Panc1 (cell line): ENCODE measurements at regions not wholly inside any gene's neighbourhood (a gene's known extent, or its start where the extent isn't known, plus 50 kb on each side); places are given as distances from the start of the nearest gene placed in this dataset.

ENCODE experiments used
- ATAC-seq: fragments of 200-7000 bp; cut with Tn5 transposase; 2 replicates; pipeline ENCODE4 v1.9.1; 2020; ENCODE audit warnings: mild to moderate bottlenecking, moderate library complexity
- BruUV-seq: library from RNA; stranded (reverse); fragments of 400-500 nt; replicated peaks from 2 replicates; lab custom pipeline; 2021; lab: Mats Ljungman, UMichigan
- CTCF ChIA-PET: fragments of 300-600 bp; sonication (Branson Sonifier 250); formaldehyde crosslinking; loops from one replicate; lab custom pipeline; 2022; ENCODE audit warnings: antibody characterized with exemption; lab: Charles Lee
- POLR2A ChIA-PET: fragments of 300-600 bp; sonication (Branson Sonifier 250); formaldehyde crosslinking; loops from one replicate; lab custom pipeline; 2022; ENCODE audit warnings: antibody characterized with exemption; lab: Charles Lee
- DNase-seq: peaks from one replicate; pipeline ENCODE4 v3.0.0-alpha.2; 2010; ENCODE audit warnings: low read depth, low spot score
- H3K27ac ChIP-seq: 2 replicates; pipeline ENCODE4 v1.5.1; 2011; ENCODE audit warnings: mild to moderate bottlenecking, low read length, inconsistent platforms
- H3K27me3 ChIP-seq: fragments of 200-500 bp; sonication (Bioruptor generic); 2 replicates; pipeline ENCODE4 v1.6.0; 2014; ENCODE audit warnings: low read length, inconsistent platforms; ENCODE audit not compliant: control insufficient read depth, insufficient read depth
- H3K36me3 ChIP-seq: fragments of 200-500 bp; sonication (Bioruptor generic); 2 replicates; pipeline ENCODE4 v1.5.1; 2014; ENCODE audit warnings: inconsistent platforms, mild to moderate bottlenecking, low read length, moderate library complexity; ENCODE audit not compliant: control insufficient read depth, insufficient read depth
- H3K4me1 ChIP-seq: 2 replicates; pipeline ENCODE4 v1.5.1; 2011; ENCODE audit warnings: inconsistent platforms, mild to moderate bottlenecking, low read length, moderate library complexity; ENCODE audit not compliant: control insufficient read depth, insufficient read depth
- H3K4me3 ChIP-seq, 2 experiments: 2 replicates each; pipeline ENCODE4 v1.5.1; 2011 to 2012; ENCODE audit warnings: low read depth in 2 of 2, low read length in 2 of 2, mild to moderate bottlenecking in 2 of 2, inconsistent platforms in 1 of 2, moderate library complexity in 1 of 2
- H3K9me3 ChIP-seq: fragments of 200-500 bp; sonication (Bioruptor generic); 2 replicates; pipeline ENCODE4 v1.5.1; 2014; ENCODE audit warnings: low read depth, mild to moderate bottlenecking, inconsistent platforms, low read length, moderate library complexity; ENCODE audit not compliant: control insufficient read depth, insufficient read depth
- POLR2AphosphoS5 ChIP-seq: IDR thresholded peaks from 2 replicates; pipeline ENCODE4 v1.6.1; 2012; ENCODE audit warnings: mild to moderate bottlenecking, low read depth, low read length, moderate library complexity
- SIN3A ChIP-seq: IDR thresholded peaks from 2 replicates; pipeline ENCODE4 v1.6.1; 2012; ENCODE audit warnings: low read depth, mild to moderate bottlenecking, low read length, moderate library complexity, borderline replicate concordance; ENCODE audit not compliant: insufficient read depth
- TCF7L2 ChIP-seq: IDR thresholded peaks from 2 replicates; pipeline ENCODE4 v1.6.1; 2011; ENCODE audit warnings: mild to moderate bottlenecking, low read depth, low read length, inconsistent platforms
- in situ Hi-C: cut with HindIII; loops from 2 replicates; pipeline ENCODE4 v1.10.0; 2016; ENCODE audit warnings: low sequenced_read_pairs, low pct_unique_long_range_greater_than_20kb
- intact Hi-C: fragments of 100-400 bp; cut with micrococcal nuclease; formaldehyde crosslinking; loops from one replicate; pipeline ENCODE4 v1.10.0; 2022; ENCODE audit not compliant: unreplicated experiment
- TF ChIP-seq, protein P1 (sequence below): fragments of 450-650 bp; IDR thresholded peaks from 2 replicates; pipeline ENCODE4 v1.5.1; 2017; ENCODE audit warnings: mild to moderate bottlenecking
- TF ChIP-seq, protein P2 (sequence below), 2 experiments: IDR thresholded peaks; 2 replicates each; pipeline ENCODE4 v1.6.1; 2011 to 2012; ENCODE audit warnings: low read depth in 2 of 2, control low read depth in 1 of 2, low read length in 1 of 2, mild to moderate bottlenecking in 1 of 2, moderate library complexity in 1 of 2; ENCODE audit not compliant: insufficient read depth in 1 of 2

DNA sequence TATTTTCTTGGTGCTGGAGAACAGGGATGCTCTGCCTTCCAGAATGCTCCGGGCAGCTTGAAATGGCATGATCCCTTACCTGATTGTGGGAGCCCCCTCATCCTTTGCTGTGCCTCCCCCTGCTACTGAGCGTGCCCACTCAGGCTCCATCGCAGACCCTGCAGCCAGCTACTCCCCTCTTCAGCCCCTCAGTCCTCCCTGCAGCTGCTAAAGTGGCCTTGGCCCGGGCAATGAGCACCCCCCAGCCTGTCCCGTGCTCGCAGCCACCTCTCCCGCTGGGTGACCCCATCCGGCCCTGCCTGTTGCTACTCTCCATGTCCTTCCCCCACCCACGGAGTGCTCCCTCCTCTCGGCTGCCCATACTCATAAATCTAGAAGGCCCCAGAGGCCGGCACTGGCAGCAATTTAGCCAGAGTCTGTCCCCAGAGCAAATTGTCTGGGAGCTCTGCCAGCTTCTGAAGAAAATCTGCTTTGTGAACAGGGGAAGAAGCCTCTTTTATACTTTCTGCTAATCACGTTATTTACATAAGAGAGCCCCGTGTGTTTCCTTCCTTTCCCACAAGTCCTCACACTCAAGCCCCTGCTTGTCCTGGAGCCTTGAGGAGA, 143.7 kb upstream of the FRMD6 start:
- CTCF ChIA-PET: no interaction called here
- ATAC-seq (no peak), DNase-seq (no peak)
- no TSS peak for BruUV-seq
- in situ Hi-C loops (no loop called here), intact Hi-C loops (no loop called here)
- Histone ChIP-seq H3K27me3 (no peaks in the 10 kb centered on the region), H3K4me3 (no peak overlapping the region), H3K27ac (no peak overlapping the region; the same call in 1 of the 2 replicates), H3K36me3 (no peaks in the 10 kb centered on the region), H3K4me1 (no peaks in the 10 kb centered on the region), H3K9me3 (no peaks in the 10 kb centered on the region)
- POLR2A ChIA-PET: no interaction called here
- TF ChIP-seq, protein P1, sequence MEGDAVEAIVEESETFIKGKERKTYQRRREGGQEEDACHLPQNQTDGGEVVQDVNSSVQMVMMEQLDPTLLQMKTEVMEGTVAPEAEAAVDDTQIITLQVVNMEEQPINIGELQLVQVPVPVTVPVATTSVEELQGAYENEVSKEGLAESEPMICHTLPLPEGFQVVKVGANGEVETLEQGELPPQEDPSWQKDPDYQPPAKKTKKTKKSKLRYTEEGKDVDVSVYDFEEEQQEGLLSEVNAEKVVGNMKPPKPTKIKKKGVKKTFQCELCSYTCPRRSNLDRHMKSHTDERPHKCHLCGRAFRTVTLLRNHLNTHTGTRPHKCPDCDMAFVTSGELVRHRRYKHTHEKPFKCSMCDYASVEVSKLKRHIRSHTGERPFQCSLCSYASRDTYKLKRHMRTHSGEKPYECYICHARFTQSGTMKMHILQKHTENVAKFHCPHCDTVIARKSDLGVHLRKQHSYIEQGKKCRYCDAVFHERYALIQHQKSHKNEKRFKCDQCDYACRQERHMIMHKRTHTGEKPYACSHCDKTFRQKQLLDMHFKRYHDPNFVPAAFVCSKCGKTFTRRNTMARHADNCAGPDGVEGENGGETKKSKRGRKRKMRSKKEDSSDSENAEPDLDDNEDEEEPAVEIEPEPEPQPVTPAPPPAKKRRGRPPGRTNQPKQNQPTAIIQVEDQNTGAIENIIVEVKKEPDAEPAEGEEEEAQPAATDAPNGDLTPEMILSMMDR: no peak
- no peak for TF ChIP-seq TCF7L2
- TF ChIP-seq SIN3A: no peak
- TF ChIP-seq, protein P2, sequence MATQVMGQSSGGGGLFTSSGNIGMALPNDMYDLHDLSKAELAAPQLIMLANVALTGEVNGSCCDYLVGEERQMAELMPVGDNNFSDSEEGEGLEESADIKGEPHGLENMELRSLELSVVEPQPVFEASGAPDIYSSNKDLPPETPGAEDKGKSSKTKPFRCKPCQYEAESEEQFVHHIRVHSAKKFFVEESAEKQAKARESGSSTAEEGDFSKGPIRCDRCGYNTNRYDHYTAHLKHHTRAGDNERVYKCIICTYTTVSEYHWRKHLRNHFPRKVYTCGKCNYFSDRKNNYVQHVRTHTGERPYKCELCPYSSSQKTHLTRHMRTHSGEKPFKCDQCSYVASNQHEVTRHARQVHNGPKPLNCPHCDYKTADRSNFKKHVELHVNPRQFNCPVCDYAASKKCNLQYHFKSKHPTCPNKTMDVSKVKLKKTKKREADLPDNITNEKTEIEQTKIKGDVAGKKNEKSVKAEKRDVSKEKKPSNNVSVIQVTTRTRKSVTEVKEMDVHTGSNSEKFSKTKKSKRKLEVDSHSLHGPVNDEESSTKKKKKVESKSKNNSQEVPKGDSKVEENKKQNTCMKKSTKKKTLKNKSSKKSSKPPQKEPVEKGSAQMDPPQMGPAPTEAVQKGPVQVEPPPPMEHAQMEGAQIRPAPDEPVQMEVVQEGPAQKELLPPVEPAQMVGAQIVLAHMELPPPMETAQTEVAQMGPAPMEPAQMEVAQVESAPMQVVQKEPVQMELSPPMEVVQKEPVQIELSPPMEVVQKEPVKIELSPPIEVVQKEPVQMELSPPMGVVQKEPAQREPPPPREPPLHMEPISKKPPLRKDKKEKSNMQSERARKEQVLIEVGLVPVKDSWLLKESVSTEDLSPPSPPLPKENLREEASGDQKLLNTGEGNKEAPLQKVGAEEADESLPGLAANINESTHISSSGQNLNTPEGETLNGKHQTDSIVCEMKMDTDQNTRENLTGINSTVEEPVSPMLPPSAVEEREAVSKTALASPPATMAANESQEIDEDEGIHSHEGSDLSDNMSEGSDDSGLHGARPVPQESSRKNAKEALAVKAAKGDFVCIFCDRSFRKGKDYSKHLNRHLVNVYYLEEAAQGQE (IDR thresholded peaks at IDR 0.05; ENCODE audit: insufficient read depth in 1 of 2, low read depth in 2 of 2, low read length in 1 of 2): no peak
- no peak for TF ChIP-seq POLR2AphosphoS5

DNA sequence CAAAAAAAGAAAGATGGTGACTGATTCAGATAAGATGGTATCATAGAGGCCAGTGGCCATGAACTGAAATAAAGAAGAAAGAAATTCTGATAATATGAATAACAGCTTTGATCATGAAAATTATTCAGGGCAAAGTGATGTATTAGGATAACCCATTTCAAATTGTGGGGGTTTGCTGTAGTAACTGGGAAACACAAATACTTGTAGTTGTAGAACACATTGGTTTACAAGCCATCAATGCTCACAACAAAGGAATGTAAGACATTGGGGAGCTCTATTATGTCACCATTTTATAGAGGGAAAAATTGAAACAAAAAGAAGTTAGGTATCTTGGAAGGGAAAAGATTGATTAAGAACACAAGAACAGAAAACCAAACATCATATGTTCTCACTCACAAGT, 140.4 kb upstream of the FRMD6 start:
- ChIA-PET CTCF (no interaction called here), POLR2A (no interaction called here)
- in situ Hi-C loops: no loop called here
- H3K4me1 ChIP-seq: no peaks in the 10 kb centered on the region
- no peak overlapping the region for H3K27ac ChIP-seq
- no peak for DNase-seq
- no peaks in the 10 kb centered on the region for H3K36me3 ChIP-seq
- H3K9me3 ChIP-seq: no peaks in the 10 kb centered on the region
- no peak for ATAC-seq
- intact Hi-C loops: no loop called here
- TF ChIP-seq TCF7L2: no peak
- no peak for TF ChIP-seq SIN3A
- TF ChIP-seq, protein P1: no peak
- TF ChIP-seq, protein P2 (IDR thresholded peaks at IDR 0.05; ENCODE audit: insufficient read depth in 1 of 2, low read depth in 2 of 2, low read length in 1 of 2): no peak
- no peak for TF ChIP-seq POLR2AphosphoS5
- H3K4me3 ChIP-seq: no peak overlapping the region
- H3K27me3 ChIP-seq: no peaks in the 10 kb centered on the region
- no TSS peak for BruUV-seq
